ENCODE measurements at regions not wholly inside any gene's neighbourhood (a gene's known extent, or its start where the extent isn't known, plus 50 kb on each side); places are given as distances from the start of the nearest gene placed in this dataset.

DNA sequence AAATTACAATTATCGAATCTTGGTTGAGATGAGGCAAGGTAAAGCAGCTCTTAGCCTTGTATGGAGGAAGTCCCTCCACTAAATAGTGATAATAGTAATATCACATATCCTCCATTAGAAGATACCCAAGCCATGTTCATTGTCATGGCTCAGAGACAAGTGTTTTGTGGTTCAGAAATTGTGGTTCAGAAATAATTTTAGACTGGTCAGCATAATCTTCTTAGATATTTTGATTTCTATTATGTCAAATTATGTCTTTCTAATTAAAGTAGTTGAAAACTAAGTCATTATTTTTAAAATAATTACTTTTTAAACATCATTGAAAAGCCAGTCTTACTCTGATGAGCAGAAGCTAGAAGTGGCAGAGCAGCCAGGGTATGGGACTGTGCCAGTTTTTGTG, 507.7 kb downstream of the HTR7 start:
- TF ChIP-seq EZH2 (IDR thresholded peaks at IDR 0.05) (no peak), FOXP2 (optimal IDR thresholded peaks at IDR 0.05; ENCODE audit: control extremely low read depth, extremely low read length, insufficient read depth) (no peak), POLR2AphosphoS5 (IDR thresholded peaks at IDR 0.05; ENCODE audit: borderline replicate concordance, low read depth, low read length) (no peak)
